ENCODE measurements at regions not wholly inside any gene's neighbourhood (a gene's known extent, or its start where the extent isn't known, plus 50 kb on each side); places are given as distances from the start of the nearest gene placed in this dataset.
"Not testable (repeated sequence)": the region's sequence is repeated elsewhere in the genome, so short reads cannot be mapped to it uniquely, and the experiment has no call there.

- no peak for DNase-seq
Measured at GRCh38 chr5:71771191-71771590, 52.1 kb downstream of the CARTPT start.

DNA sequence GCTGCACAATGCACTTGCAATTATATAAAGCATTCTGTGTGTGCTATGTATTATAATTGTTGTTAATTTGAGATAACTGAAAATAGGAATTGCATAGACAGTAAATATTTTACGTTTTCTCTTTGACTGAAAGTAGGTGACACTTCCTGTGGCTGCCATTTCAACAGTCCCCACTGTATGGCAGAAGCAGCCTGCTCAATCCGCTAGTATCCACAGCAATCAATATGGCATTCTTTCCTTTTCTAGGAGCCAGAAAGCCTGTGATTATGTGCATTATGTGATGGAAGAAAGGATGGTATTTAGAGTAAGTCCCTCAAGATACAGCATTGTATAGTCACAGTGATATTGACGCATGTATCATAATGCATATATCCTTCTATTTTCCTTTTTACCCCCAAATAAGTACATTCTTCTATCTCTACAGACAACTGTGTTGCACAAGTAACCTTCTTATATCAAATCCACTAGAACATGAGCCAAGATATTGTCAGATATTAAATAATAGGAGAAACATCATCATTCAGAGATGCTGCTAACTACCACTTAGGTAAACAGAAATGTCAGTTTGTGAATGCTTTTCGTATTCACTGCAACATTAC lies 59.7 kb downstream of the CARTPT start:
- DNase-seq: peak; percentile 64

DNA sequence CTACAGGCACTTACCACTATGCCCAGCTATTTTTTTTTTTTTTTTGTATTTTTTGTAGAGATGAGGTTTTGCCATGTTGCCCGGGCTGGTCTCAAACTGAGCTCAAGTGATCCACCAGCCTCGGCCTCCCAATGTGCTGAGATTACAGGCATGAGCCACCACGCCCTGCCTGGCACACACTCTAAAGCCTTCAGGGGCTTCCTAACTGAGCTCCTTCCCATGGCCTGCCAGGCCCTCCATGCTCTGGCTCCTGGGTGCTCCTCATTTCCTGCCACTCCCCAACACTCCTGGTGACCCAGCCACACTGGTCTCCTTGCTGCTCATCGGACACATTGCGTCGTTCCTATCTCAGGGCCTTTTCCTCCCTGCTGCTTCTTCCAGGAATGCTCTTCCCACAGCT lies 61.5 kb downstream of the CARTPT start:
- no peak for DNase-seq

DNA sequence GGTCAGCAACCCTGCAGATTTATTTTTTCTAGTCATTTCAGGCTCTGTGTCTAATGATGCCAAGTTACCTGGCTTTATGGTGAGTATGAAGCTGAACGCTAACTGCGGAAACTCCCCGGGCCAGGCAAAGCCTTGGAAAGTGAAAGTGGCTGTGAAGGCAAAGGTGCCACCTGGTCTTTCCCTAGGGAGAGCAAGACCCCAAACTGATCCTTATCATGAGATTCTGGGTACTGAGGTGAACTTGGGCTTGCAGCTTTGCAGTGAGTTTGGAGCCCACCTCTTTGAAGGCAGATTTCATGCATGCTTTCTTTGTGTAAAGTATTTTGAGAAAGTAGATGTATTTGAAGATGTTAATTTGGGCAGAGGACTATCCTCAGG lies 63.3 kb downstream of the CARTPT start:
- no peak for DNase-seq

- peak; percentile 94 for DNase-seq
Measured at GRCh38 chr5:71782771-71783770, 64.0 kb downstream of the CARTPT start.

GRCh38 chr5:71783891-71784290 lies 64.8 kb downstream of the CARTPT start:
- DNase-seq: no peak

DNA sequence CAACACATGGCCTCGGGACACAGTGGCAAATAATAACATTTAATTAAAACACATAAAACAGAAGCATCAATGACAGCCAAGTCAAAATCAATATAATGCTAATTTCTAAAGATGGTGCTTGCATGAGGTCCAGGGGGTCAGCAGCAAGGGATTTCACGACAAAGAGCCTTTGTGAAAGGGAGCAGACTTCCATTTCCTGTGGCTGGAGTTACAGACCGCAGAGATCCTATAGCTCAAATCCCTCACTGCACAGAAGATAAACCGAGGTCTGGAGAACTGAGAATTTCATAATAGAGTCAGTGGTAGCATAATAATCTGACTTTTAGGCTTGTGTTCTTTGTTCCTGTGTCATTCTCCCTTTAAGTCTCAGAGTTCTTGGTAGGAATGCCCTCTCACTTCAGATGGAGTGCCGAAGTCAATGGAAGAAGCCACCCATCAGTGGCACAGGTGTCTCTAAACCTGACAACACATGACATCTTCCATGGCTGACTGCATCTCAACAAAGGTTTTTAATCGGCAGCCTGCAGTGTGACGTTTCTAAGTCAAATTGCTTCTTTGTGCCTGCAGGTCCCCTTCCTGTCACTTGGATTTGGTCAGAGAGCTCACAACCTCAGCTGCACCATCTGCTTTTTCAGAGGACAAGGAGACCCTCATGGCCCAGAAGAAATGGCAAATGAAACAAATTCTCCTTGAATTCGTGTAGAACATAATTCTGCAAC lies 67.4 kb downstream of the CARTPT start:
- DNase-seq: no peak

DNA sequence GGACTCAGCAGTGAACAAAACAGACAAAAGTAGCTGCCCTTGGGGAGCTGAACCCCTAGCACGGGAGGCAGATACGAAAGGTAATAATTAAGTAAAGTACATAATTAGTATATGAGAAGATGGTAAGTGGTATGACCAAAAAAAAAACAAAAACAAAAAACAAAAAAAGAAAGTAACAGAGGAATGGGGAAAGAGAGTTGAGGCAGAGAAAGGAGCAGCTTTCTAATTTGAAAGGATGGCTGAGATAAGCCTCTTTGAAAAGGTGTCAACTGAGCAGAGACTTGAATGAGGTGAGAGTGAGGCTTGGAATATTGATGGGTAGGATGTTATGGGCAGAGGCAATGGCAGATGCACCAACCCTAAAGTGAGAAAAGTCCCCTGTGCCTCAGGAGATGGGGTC lies 69.7 kb downstream of the CARTPT start:
- DNase-seq: no peak

DNA sequence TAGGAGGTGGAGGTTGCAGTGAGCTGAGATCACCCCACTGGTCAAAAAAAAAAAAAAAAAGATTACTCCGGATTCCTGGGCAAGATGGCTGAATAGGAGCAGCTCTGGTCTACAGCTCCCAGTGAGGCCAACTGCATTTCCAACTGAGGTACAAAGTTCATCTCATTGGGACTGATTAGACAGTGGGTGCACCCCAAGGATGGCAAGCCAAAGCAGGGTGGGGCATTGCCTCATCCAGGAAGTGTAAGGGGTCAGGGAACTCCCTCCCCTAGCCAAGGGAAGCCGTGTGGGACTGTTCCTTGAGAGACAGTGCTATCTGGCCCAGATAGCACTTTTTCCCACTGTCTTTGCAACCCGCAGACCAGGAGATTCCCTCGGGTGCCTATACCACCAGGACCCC lies 70.7 kb downstream of the CARTPT start:
- DNase-seq: no peak

DNA sequence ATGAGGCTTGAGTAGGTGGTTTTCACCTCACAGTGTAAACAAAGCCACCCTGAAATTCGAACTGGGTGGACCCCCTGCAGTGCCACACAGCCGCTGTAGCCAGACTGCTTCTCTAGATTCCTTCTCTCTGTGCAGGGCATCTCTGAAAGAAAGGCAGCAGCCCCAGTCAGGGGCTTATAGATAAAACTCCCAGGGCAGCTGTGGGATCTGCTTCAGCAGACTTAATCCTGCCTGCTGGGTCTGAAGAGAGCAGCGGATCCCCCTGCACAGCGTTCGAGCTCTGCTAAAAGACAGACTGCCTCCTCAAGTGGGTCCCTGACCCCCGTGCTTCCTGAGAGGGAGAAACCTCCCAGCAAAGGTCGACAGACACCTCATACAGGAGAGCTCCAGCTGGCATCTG lies 71.4 kb downstream of the CARTPT start:
- DNase-seq: no peak

DNA sequence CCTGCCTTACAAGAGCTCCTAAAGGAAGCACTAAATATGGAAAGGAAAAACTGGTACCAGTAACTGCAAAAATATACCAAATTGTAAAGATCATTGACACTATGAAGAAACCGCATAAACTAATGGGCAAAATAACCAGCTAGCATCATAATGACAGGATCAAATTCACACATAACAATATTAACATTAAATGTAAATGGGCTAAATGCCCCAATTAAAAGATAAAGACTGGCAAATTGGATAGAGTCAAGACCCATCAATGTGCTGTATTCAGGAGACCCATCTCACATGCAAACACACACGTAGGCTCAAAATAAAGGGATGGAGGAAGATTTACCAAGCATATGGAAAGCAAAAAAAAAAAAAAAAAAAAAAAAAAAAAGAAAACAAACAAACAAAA lies 73.0 kb downstream of the CARTPT start:
- DNase-seq: not testable (repeated sequence)

DNA sequence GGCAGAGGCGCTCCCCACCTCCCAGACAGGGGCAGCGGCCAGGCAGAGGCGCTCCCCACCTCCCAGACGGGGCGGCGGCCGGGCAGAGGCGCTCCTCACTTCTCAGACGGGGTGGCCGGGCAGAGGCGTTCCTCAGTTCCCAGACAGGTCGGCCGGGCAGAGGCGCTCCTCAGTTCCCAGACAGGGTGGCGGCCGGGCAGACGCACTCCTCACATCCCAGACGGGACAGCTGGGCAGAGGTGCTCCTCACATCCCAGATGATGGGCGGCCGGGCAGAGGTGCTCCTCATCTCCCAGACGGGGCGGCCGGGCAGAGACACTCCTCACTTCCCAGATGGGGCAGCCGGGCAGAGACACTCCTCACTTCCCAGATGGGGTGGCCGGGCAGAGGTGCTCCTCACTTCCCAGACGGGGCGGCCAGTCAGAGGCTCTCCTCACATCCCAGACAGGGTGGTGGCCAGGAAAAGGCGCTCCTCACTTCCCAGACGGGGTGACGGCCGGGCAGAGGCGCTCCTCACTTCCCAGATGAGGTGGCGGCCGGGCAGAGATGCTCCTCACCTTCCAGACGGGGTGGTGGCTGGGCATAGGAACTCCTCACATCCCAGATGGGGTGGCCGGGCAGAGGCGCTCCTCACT lies 75.1 kb downstream of the CARTPT start:
- no peak for DNase-seq

- DNase-seq: peak; percentile 26
Measured at GRCh38 chr5:71802673-71803072, 83.6 kb downstream of the CARTPT start.

DNA sequence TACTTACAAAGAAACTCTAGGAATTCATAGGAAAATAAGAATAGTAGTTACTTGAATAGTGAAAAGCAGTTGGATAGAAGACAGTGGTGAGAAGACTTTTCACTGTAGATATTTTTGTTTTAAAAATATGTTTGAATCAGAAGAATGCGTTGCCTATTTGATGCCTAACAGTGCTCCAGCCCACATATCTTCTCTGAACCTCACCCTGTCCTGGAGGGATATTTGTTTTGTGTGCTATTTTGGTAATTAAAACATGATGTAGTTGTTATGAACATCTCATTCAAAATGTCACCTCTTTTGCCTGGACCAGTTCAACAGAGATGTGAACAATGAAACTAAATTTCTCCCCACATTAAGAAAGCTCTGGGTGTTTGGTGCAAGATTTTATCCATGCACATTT lies 87.6 kb downstream of the CARTPT start:
- DNase-seq: no peak

DNA sequence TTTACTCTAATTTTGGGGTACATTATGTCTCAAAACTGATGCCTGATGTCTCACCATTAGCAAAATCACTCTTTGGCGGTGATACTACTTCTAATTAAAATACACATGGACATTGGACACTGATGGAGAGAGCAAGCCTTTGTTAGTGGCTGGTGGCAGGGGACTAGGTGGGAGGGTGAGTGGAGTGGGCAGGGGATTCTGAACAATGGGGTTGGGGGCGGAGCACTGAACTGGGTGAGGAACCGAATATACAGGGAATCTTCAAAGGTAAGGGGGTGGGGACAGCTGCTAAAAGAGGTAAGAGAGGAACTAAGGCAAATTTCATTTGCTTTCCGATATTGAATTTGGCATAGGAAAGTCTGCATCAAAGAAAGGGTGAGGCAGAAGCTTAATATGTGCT lies 88.8 kb downstream of the CARTPT start:
- DNase-seq: no peak

DNA sequence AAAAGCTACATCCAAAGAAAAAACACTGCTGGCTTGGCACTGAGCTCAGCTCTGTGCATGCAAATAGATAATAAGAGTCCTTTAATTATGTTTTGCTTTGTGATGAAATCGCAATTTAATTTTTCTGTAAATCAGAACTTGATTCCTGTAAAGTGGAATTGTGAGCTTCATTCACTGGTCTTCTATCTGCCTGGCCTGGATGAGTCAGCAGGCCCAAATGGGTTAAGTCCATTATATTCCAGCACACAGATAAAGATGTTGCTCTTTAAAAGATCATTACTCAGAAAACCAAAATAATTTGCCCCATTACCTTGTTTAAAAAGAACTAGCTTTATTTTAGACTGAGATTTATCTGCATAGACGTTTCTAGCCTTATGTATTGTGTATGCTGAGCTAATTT lies 90.4 kb downstream of the CARTPT start:
- DNase-seq: no peak

- no peak for DNase-seq
Measured at GRCh38 chr5:71810023-71810422, 90.9 kb downstream of the CARTPT start.

GRCh38 chr5:71810471-71811195 lies 91.6 kb downstream of the CARTPT start:
- peak; percentile 60 for DNase-seq

GRCh38 chr5:71811779-71812178 lies 92.7 kb downstream of the CARTPT start:
- no peak for DNase-seq

GRCh38 chr5:71816307-71816706 lies 97.2 kb downstream of the CARTPT start:
- DNase-seq: no peak

DNA sequence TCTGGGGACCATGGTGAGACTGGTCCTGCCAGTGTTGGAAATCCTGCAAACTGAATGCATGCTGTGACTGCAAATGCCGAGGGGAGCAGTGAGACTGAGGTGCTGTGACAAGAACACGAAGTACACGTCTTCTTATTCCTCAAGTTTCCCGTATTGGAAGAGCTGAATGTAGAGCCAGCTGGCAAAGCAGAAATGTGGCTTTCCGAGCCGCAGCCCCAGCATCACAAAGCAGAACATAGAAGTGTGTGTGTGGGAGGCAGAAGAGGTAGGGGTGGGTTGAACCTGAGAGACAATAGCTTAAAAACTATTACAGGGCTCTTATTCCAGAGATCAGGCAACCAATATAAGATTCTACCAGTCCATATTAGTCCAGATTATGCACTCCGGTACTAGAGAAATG lies 98.8 kb downstream of the CARTPT start:
- DNase-seq: no peak

DNA sequence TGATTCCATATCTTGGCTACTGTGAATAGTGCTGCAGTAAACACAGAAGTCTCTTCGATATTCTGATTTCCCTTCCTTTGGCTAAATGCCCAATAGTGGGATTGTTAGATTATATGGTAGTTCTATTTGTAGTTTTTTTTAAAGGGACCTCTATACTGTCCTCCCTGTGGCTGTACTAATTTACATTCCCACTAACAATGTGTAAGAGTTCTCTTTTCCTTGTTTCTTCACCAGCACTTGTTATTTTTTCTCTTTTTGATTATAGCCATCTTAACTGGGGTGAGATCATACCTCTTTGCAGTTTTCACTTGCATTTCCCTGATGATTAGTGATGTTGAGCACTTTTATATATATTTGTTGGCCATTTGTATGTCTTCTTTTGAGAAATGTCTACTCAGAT lies 102.0 kb downstream of the CARTPT start:
- no peak for DNase-seq

Data from tongue (tissue), 1 donor.